Stimulated activated memory B cell treated with anti-CD40 and anti-IgM and Interleukin-4, amounts not matched to agents 10 μg/mL and 1 μg/mL and 100 μg/mL, for 72 hours (primary cell): ENCODE measurements at regions not wholly inside any gene's neighbourhood (a gene's known extent, or its start where the extent isn't known, plus 50 kb on each side); places are given as distances from the start of the nearest gene placed in this dataset.
A peak's percentile ranks its signal among the peaks of the same experiment; 100 is the strongest.
"Not testable (repeated sequence)": the region's sequence is repeated elsewhere in the genome, so short reads cannot be mapped to it uniquely, and the experiment has no call there.

Source experiments
- ATAC-seq: fragments of 150-1000 bp; cut with Tn5 transposase; 2 replicates; pipeline ENCODE4 v1.10.0; 2021
- H3K27ac Mint-ChIP-seq: one replicate; pipeline ENCODE4 v1.8.0; 2022; ENCODE audit warnings: mild to moderate bottlenecking, mixed read lengths
- H3K27me3 Mint-ChIP-seq: one replicate; pipeline ENCODE4 v1.8.0; 2022; ENCODE audit warnings: mixed read lengths
- H3K36me3 Mint-ChIP-seq: one replicate; pipeline ENCODE4 v1.8.0; 2022; ENCODE audit warnings: mixed read lengths
- H3K4me1 Mint-ChIP-seq: one replicate; pipeline ENCODE4 v1.8.0; 2022; ENCODE audit warnings: mixed read lengths
- H3K4me3 Mint-ChIP-seq: one replicate; pipeline ENCODE4 v1.8.0; 2022; ENCODE audit warnings: mild to moderate bottlenecking, moderate library complexity, mixed read lengths
- H3K9me3 Mint-ChIP-seq: one replicate; pipeline ENCODE4 v1.8.0; 2022; ENCODE audit warnings: mixed read lengths

- H3K36me3 Mint-ChIP-seq, result no peaks in the 10 kb centered on the region
- H3K4me3 Mint-ChIP-seq, result no peak overlapping the region
- peaks cover 23% of the 10 kb centered on the region for H3K27me3 Mint-ChIP-seq
- H3K27ac Mint-ChIP-seq, result no peak overlapping the region
- no peaks in the 10 kb centered on the region for H3K4me1 Mint-ChIP-seq
- peaks cover 7% of the 10 kb centered on the region for H3K9me3 Mint-ChIP-seq
- ATAC-seq, result no peak
Observed at GRCh38 chr4:12933760-12934221, 550.3 kb downstream of the RAB28 start.

- H3K36me3 Mint-ChIP-seq, result no peaks in the 10 kb centered on the region
- H3K9me3 Mint-ChIP-seq, result peaks cover 7% of the 10 kb centered on the region
- ATAC-seq, result no peak
- H3K4me3 Mint-ChIP-seq, result no peak overlapping the region
- H3K4me1 Mint-ChIP-seq, result no peaks in the 10 kb centered on the region
- no peak overlapping the region for H3K27ac Mint-ChIP-seq
- peaks cover 15% of the 10 kb centered on the region for H3K27me3 Mint-ChIP-seq
Observed at GRCh38 chr4:12932203-12932788, 551.8 kb downstream of the RAB28 start.

- H3K9me3 Mint-ChIP-seq, result peaks cover 7% of the 10 kb centered on the region
- no peak overlapping the region for H3K27ac Mint-ChIP-seq
Observed at GRCh38 chr4:12929784-12930183, 554.4 kb downstream of the RAB28 start.

GRCh38 chr4:12928751-12929150, 555.4 kb downstream of the RAB28 start:
- Mint-ChIP-seq H3K27ac (no peak overlapping the region), H3K9me3 (peaks cover 7% of the 10 kb centered on the region), H3K4me1 (peaks cover 5% of the 10 kb centered on the region), H3K27me3 (peaks cover 11% of the 10 kb centered on the region), H3K36me3 (no peaks in the 10 kb centered on the region), H3K4me3 (no peak overlapping the region)
- ATAC-seq, result no peak

More at GRCh38 chr4:12929784-12930183, 554.4 kb downstream of the RAB28 start:
- no peak for ATAC-seq
- no peak overlapping the region for H3K4me3 Mint-ChIP-seq
- peaks cover 11% of the 10 kb centered on the region for H3K27me3 Mint-ChIP-seq
- H3K36me3 Mint-ChIP-seq, result no peaks in the 10 kb centered on the region
- peaks cover 5% of the 10 kb centered on the region for H3K4me1 Mint-ChIP-seq

- Mint-ChIP-seq H3K27me3 (peaks cover 11% of the 10 kb centered on the region), H3K9me3 (peaks cover 7% of the 10 kb centered on the region), H3K27ac (no peak overlapping the region), H3K4me1 (peaks cover 5% of the 10 kb centered on the region), H3K4me3 (no peak overlapping the region), H3K36me3 (no peaks in the 10 kb centered on the region)
- peak; percentile 74 for ATAC-seq
Observed at GRCh38 chr4:12926189-12927066, 557.7 kb downstream of the RAB28 start.

GRCh38 chr4:12924728-12925320, 559.3 kb downstream of the RAB28 start:
- no peak overlapping the region for H3K27ac Mint-ChIP-seq
- H3K9me3 Mint-ChIP-seq, result peaks cover 4% of the 10 kb centered on the region
- peaks cover 4% of the 10 kb centered on the region for H3K27me3 Mint-ChIP-seq
- no peaks in the 10 kb centered on the region for H3K36me3 Mint-ChIP-seq
- no peak for ATAC-seq
- H3K4me3 Mint-ChIP-seq, result no peak overlapping the region
- H3K4me1 Mint-ChIP-seq, result peaks cover 5% of the 10 kb centered on the region

- no peaks in the 10 kb centered on the region for H3K36me3 Mint-ChIP-seq
- no peak for ATAC-seq
- no peaks in the 10 kb centered on the region for H3K9me3 Mint-ChIP-seq
- H3K27me3 Mint-ChIP-seq, result no peaks in the 10 kb centered on the region
- peaks cover 5% of the 10 kb centered on the region for H3K4me1 Mint-ChIP-seq
- no peak overlapping the region for H3K27ac Mint-ChIP-seq
- no peak overlapping the region for H3K4me3 Mint-ChIP-seq
Observed at GRCh38 chr4:12924253-12924652, 559.9 kb downstream of the RAB28 start.

GRCh38 chr4:12912896-12913418, 571.2 kb downstream of the RAB28 start:
- H3K27me3 Mint-ChIP-seq, result no peaks in the 10 kb centered on the region
- no peak overlapping the region for H3K4me3 Mint-ChIP-seq
- ATAC-seq, result no peak
- no peaks in the 10 kb centered on the region for H3K36me3 Mint-ChIP-seq
- H3K27ac Mint-ChIP-seq, result no peak overlapping the region
- H3K4me1 Mint-ChIP-seq, result no peaks in the 10 kb centered on the region
- peaks cover 14% of the 10 kb centered on the region for H3K9me3 Mint-ChIP-seq

GRCh38 chr4:12911750-12912358, 572.3 kb downstream of the RAB28 start:
- no peak for ATAC-seq
- peaks cover 14% of the 10 kb centered on the region for H3K9me3 Mint-ChIP-seq
- no peaks in the 10 kb centered on the region for H3K36me3 Mint-ChIP-seq
- no peak overlapping the region for H3K4me3 Mint-ChIP-seq
- H3K4me1 Mint-ChIP-seq, result no peaks in the 10 kb centered on the region
- no peak overlapping the region for H3K27ac Mint-ChIP-seq
- no peaks in the 10 kb centered on the region for H3K27me3 Mint-ChIP-seq

- H3K27ac Mint-ChIP-seq, H3K36me3 Mint-ChIP-seq, H3K4me3 Mint-ChIP-seq, ATAC-seq, H3K4me1 Mint-ChIP-seq, H3K9me3 Mint-ChIP-seq, H3K27me3 Mint-ChIP-seq: not testable (repeated sequence)
Observed at GRCh38 chr4:12903640-12904039, 580.5 kb downstream of the RAB28 start.

- peaks cover 9% of the 10 kb centered on the region for H3K27me3 Mint-ChIP-seq
Observed at GRCh38 chr4:12902735-12903134, 581.4 kb downstream of the RAB28 start.

GRCh38 chr4:12897954-12898353, 586.2 kb downstream of the RAB28 start:
- no peak overlapping the region for H3K27ac Mint-ChIP-seq
- H3K36me3 Mint-ChIP-seq, result no peaks in the 10 kb centered on the region
- no peak overlapping the region for H3K4me3 Mint-ChIP-seq
- H3K4me1 Mint-ChIP-seq, result no peaks in the 10 kb centered on the region
- ATAC-seq, result no peak
- peaks cover 3% of the 10 kb centered on the region for H3K9me3 Mint-ChIP-seq
- H3K27me3 Mint-ChIP-seq, result peaks cover 9% of the 10 kb centered on the region

More at GRCh38 chr4:12902735-12903134, 581.4 kb downstream of the RAB28 start:
- Mint-ChIP-seq H3K9me3 (peaks cover 3% of the 10 kb centered on the region), H3K4me1 (no peaks in the 10 kb centered on the region), H3K36me3 (no peaks in the 10 kb centered on the region), H3K4me3 (no peak overlapping the region), H3K27ac (no peak overlapping the region)
- no peak for ATAC-seq

- no peaks in the 10 kb centered on the region for H3K4me1 Mint-ChIP-seq
Observed at GRCh38 chr4:12894062-12894461, 590.1 kb downstream of the RAB28 start.

GRCh38 chr4:12889054-12889453, 595.1 kb downstream of the RAB28 start:
- H3K4me1 Mint-ChIP-seq, result no peaks in the 10 kb centered on the region
- H3K36me3 Mint-ChIP-seq, result no peaks in the 10 kb centered on the region
- H3K9me3 Mint-ChIP-seq, result peaks cover 6% of the 10 kb centered on the region
- no peak overlapping the region for H3K27ac Mint-ChIP-seq
- no peak for ATAC-seq
- no peaks in the 10 kb centered on the region for H3K27me3 Mint-ChIP-seq
- no peak overlapping the region for H3K4me3 Mint-ChIP-seq

More at GRCh38 chr4:12894062-12894461, 590.1 kb downstream of the RAB28 start:
- Mint-ChIP-seq H3K36me3 (no peaks in the 10 kb centered on the region), H3K27ac (no peak overlapping the region), H3K27me3 (no peaks in the 10 kb centered on the region), H3K4me3 (no peak overlapping the region), H3K9me3 (peaks cover 1% of the 10 kb centered on the region)
- ATAC-seq, result no peak
